ENCODE measurements at regions not wholly inside any gene's neighbourhood (a gene's known extent, or its start where the extent isn't known, plus 50 kb on each side); places are given as distances from the start of the nearest gene placed in this dataset.

GRCh38 chr17:77596491-77597417 is 361.7 kb upstream of the TNRC6C start:
- no peak for TF ChIP-seq CTCF (IDR thresholded peaks at IDR 0.05; ENCODE audit: control extremely low read depth, extremely low read depth, low read depth, missing control alignments)
- no peak for DNase-seq (ENCODE audit: extremely low spot score)
- ChIA-PET CTCF (no interaction called here), POLR2A (no interaction called here)

- no peak for TF ChIP-seq CTCF (IDR thresholded peaks at IDR 0.05; ENCODE audit: control extremely low read depth, extremely low read depth, low read depth, missing control alignments)
- ChIA-PET CTCF (no interaction called here), POLR2A (no interaction called here)
- DNase-seq (ENCODE audit: extremely low spot score): no peak
Observed at GRCh38 chr17:77597418-77598240, 360.9 kb upstream of the TNRC6C start.

GRCh38 chr17:77598241-77598620 is 360.3 kb upstream of the TNRC6C start:
- no peak for TF ChIP-seq CTCF (IDR thresholded peaks at IDR 0.05; ENCODE audit: control extremely low read depth, extremely low read depth, low read depth, missing control alignments)
- DNase-seq (ENCODE audit: extremely low spot score): no peak
- ChIA-PET POLR2A (no interaction called here), CTCF (no interaction called here)

GRCh38 chr17:77599699-77600098 is 358.8 kb upstream of the TNRC6C start:
- TF ChIP-seq CTCF (IDR thresholded peaks at IDR 0.05; ENCODE audit: control extremely low read depth, extremely low read depth, low read depth, missing control alignments): no peak
- ChIA-PET CTCF (interaction anchor here (1.0 to 1.4 kb wide), 3 partner anchors 11 to 47 kb away, joined by 3 read pairs; no protein-coding TSS in a partner anchor), POLR2A (no interaction called here)
- DNase-seq (ENCODE audit: extremely low spot score): no peak

- POLR2A ChIA-PET: no interaction called here
- no peak for TF ChIP-seq CTCF (IDR thresholded peaks at IDR 0.05; ENCODE audit: control extremely low read depth, extremely low read depth, low read depth, missing control alignments)
- DNase-seq (ENCODE audit: extremely low spot score): no peak
- CTCF ChIA-PET: interaction anchor here (1.3 to 1.4 kb wide), 2 partner anchors 10 to 33 kb away, joined by 3 read pairs; no protein-coding TSS in a partner anchor
Observed at GRCh38 chr17:77600346-77600745, 358.2 kb upstream of the TNRC6C start.
